Keratinocyte (primary cell): ENCODE measurements at regions not wholly inside any gene's neighbourhood (a gene's known extent, or its start where the extent isn't known, plus 50 kb on each side); places are given as distances from the start of the nearest gene placed in this dataset.

ENCODE experiments used
- CTCF ChIP-seq, 3 experiments: IDR thresholded peaks in 1 of 3; conservative IDR thresholded peaks in 1 of 3; optimal IDR thresholded peaks in 1 of 3; 2 replicates in 2 of 3; 3 replicates in 1 of 3; pipeline versions ENCODE3 to v1.5.1; 2011; ENCODE audit warnings: low read length in 3 of 3, mild to moderate bottlenecking in 3 of 3, moderate library complexity in 2 of 3, control low read depth in 1 of 3, inconsistent platforms in 1 of 3; ENCODE audit not compliant: insufficient read depth in 2 of 3; ENCODE audit errors: extremely low read depth in 1 of 3
- EZH2 ChIP-seq: IDR thresholded peaks from one replicate; pipeline ENCODE4 v1.6.1; 2012; ENCODE audit warnings: inconsistent platforms, mild to moderate bottlenecking, low read length, moderate library complexity

GRCh38 chr21:35402061-35402460 is 353.0 kb upstream of the RUNX1 start:
- TF ChIP-seq CTCF (optimal IDR thresholded peaks at IDR 0.05 in 1 of 3, IDR thresholded peaks at IDR 0.05 in 1 of 3, conservative IDR thresholded peaks at IDR 0.05 in 1 of 3; ENCODE audit: extremely low read depth in 1 of 3, insufficient read depth in 2 of 3, low read length in 3 of 3), result no peak
- TF ChIP-seq EZH2, result no peak
